ENCODE measurements at regions not wholly inside any gene's neighbourhood (a gene's known extent, or its start where the extent isn't known, plus 50 kb on each side); places are given as distances from the start of the nearest gene placed in this dataset.
"Not testable (repeated sequence)": the region's sequence is repeated elsewhere in the genome, so short reads cannot be mapped to it uniquely, and the experiment has no call there.

DNA sequence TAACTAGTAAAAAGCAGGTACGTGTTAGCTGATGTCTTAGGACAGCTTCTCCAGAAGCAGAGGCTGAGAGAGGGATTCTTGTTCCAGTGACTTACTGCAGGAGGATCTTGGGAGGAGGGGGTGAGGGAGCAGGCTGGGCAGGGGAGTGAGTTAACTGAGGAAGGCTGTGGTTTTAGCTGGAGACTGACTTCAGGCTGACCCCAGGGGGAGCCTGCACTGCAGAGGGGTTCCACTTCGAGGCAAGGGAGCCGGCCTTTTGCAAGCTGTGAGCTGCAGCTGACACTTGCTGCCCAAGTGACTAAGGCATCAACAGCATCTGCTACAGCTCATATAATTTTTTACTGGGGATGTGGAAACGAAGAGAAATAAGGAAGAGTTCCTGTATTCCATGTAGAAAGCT, 50.4 kb upstream of the SOD1 start:
- DNase-seq (ENCODE audit: low spot score) = no peak

DNA sequence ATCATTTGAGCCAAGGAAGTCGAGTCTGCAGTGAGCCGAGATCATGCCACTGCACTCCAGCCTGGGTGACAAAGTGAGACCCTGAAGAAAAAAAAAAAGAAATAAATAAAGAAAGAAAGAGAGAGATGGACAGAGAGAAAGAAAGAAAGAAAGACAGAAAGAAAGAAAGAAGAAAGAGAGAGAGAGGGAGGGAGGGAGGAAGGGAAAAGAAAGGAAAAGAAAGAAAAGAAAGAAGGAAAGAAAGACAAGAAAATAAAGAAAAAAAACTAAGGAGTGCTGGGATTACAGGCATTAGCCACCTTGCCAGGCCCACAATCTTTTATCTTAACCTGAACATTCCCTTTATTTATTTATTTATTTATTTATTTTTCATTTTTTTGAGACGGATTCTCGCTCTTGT, 51.7 kb upstream of the SOD1 start:
- no peak for DNase-seq (ENCODE audit: low spot score)

DNA sequence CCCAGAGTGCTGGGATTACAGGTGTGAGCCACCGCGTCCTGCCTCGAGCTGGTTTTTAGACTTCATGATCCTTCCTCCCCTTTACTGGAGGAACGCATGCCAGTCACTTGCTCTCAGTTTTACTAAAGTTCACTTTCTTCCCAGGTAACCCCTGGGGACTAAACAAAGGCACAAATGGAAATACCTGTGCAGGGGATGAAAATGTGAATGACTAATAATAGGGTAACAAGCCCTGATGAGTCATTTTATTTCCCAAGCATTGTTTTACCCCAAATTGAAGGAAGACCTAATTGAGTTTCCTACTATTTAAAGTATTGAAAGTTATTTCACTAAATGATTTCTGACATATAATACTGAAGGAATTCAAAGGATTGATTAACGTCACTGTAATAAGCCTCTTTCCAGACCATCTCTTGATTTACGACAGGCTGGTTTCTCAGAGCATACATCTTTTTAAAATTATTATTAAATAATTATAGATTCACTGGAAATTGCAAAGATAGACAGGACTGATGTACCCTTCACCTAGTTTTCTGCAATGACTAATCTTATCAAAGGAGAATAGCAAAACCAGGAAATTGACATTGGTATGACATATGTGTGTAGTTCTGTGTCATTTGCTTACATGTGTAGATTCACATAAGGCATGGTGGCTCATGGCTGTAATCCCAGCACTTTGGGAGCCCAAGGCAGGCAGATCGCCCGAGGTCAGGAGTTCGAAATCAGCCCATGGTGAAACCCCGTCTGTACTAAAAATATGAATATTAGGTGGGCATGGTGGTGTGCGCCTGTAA, 53.2 kb upstream of the SOD1 start:
- DNase-seq (ENCODE audit: low spot score) = no peak

DNA sequence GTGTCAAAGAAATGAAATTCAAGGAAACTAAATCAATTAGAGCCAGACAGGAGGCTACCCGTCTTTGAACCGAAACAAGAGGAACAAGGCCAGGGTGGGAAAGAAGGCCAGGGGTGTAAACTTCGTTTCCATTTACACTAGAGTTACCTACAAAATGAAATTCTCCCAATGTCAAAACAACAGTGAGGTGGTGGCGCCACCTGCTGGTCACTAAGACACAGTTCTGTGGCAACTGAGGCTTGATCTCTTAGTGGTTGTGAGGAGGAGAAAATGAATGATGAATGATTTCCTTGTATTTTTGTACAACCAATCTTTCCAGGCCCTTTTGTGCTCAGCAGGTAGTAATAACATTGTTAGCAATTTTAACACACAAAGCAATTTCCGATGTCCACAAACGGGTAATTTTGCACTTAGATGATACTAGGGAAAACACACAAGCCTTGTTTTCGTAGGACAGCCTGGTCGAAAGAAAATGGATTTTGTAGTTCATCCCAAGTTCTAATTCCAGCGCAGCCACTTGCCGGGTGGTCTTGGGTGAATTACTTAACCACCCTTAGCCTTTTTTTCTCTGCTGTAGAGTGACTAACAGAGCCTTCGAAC, 54.8 kb upstream of the SOD1 start:
- peak; percentile 78 for DNase-seq (ENCODE audit: low spot score)

DNA sequence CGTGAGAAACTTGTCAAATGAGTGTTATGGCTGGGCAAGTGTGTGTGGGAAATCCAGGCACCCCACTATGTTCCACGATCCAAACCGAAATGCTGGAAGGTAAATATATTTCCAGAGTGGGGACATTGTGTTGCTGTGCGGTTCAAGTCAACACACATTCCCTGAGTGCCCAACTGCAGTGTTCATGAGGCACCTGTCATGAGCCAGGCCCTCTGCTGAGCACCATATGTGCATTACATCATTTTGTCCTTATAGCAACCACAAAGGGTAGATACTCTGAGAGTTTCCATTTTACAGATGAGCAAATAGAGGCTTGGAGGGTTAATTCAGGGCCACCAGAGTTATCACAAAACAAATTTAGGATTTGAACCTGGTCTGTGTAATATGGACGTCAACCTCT, 59.9 kb upstream of the SOD1 start:
- no peak for DNase-seq (ENCODE audit: low spot score)

DNA sequence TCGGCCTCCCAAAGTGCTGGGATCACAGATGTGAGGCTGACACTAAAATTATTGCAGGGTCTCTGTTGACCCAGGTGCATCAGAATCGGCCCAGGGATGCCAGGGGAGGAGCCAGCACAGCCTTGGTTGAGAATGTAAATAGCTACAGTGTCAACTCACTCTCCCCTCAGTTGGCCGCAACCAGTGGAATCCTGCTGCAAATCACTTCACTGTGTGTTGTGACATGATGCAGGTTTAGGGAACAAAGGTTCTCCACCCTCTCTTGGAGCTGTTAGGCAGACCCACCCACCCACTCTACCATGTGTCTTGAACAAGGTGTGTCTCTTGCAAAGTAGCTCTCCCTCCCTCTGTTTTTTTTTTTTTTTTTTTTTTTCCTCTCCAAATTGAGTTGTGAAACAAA, 60.5 kb upstream of the SOD1 start:
- DNase-seq (ENCODE audit: low spot score) = no peak

DNA sequence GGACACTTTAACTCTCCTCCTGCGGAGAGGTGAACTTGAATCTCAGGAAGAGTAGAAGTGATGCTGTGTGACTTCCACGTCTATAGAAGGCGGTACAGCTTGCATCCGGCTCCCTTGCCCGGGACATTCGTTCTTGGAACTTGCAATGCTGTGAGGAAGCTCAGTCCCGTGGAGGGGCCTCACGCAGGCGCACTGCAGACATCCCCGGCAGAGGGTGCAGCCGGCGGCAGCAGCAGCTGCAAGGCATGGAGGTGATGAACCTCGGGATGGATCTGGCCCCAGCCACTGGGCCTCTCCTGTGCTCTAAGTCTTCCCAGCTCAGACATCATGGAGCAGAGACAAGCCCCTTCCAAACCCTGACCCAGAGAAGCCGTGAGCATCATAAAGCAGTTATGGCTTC, 61.8 kb upstream of the SOD1 start:
- DNase-seq (ENCODE audit: low spot score) = no peak

DNA sequence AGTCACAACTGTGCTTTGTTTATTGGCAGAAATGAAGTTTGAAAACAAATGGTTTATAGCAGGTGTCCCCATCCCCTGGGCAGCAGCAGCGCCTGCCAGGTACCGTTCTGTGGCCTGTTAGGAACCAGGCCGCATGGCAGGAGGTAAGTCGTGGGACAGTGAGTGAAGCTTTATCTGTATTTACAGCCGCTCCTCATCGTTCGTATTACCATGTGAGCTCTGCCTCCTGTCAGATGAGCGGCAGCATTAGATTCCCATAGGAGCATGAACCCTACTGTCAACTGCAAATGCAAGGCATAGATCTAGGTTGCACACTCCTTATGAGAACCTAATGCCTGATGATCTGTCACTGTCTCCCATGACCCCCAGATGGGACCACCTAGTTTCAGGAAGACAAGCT, 63.4 kb upstream of the SOD1 start:
- no peak for DNase-seq (ENCODE audit: low spot score)

DNA sequence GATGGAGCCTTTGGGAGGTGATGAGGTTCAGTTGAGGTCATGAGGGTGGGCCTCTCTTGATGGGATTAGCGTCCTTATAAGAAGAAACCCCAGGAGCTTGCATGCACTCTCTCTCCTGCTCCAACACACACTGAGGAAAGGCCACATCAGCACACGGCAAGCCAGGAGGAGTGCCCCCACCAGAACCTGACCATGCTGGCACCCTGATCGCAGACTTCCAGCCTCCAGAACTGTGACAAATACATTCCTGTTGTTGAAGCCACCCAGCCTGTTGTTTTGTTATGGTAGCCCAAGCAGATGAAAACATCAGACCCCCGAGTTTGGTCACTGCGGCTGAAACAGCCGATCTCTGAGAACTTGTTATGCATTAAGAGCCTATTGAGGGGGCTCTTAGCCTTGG, 64.8 kb upstream of the SOD1 start:
- DNase-seq (ENCODE audit: low spot score) = no peak

DNA sequence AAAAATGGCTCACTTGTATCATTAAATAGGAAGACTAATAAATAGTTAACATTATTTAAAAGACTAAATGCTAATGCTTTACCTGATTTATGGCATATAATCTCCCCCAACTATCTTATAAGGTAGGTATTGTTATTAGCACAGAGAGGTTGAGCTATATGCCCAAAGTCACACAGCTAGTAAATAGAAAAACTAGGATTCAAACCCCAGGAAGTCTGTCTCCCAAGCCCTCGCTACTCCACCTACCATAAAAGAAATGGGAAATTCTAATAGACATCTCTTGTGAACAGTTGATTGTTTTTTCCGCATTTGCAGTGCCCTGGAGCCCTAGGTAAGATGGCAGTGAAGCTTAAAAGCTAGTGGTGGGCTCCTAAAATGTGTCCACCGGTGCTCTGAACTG, 65.2 kb upstream of the SOD1 start:
- DNase-seq (ENCODE audit: low spot score) = no peak

DNA sequence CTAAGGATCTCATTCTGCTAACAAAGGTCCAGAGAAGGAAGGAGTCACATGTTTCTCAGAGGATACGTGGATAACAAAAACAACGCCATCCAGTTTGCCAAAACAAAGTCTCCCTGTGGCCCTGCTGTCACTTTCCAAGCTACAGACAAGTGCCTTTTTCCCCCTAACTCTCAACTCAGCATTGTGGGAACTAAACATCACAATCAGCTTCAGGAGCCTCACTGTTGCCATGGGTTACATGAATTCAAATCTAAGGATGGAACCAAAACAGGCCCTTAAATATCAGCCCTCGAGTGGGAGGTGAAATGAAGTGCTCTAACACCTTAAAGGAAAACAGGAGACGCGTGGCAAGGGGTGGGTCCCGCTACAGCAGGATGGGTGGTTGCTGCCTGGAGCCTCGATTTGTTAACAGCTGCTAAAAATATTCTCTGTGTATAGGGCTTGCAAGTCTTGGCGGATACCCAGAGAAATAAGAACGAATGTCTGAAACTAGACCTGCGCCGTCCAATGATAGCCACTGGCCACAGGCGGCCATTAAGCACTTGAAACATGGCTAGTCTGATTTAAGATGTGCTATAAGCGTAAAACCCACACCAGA, 66.4 kb upstream of the SOD1 start:
- DNase-seq (ENCODE audit: low spot score) = no peak

DNA sequence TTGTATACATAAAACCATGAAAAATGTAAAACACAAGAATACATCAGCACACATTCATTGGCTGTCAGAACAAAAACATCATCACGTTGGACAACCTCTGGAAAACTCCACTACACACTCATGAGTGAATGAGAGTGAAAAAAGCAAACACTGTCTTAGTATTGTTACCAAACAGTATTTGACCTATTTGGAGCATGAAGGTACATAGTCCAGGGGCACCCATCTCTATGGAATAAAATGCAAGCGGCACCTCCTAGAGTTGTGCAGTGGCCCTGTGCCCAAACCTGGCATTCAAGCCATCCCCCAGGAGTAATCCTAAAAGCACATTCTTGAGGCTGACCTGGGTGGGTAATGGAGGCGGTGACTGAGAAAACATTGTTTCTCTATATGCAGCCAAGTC, 67.0 kb upstream of the SOD1 start:
- no peak for DNase-seq (ENCODE audit: low spot score)

DNA sequence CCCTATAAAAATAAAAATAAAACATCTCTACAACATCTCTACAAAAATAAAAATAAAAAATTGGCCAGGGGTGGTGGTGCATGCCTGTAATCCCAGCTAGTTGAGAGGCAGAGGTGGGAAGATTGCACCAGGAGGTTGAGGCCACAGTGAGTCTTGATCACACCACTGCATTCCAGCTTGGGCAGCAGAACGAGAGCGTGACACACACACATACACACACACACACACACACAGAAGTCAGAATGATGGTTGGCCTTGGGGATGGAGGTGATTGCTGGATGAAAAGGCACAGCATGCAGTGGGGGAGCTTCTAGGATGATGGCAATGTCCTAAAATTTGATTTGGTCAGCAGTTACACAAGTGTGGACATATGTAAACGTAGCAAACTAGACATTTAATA, 69.7 kb upstream of the SOD1 start:
- no peak for DNase-seq (ENCODE audit: low spot score)

DNA sequence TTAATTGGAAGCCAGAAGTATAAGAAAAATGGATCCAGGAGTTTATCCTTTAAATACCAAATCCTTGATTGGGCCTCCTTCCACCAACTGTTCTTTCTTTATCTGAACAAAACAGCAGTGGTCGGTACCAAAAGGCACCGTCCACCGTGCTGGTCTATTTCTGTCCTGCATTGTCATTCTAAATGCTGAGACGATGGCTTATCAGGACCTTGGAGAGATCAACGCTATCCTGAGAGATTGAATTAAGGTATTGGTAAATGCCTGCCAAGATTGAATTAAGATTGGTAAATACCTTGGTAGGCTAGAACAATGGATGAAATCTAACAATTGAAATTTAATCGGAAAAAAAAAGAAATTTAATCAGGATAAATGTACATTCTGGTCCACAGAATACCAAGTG, 73.4 kb upstream of the SOD1 start:
- DNase-seq (ENCODE audit: low spot score) = no peak

DNA sequence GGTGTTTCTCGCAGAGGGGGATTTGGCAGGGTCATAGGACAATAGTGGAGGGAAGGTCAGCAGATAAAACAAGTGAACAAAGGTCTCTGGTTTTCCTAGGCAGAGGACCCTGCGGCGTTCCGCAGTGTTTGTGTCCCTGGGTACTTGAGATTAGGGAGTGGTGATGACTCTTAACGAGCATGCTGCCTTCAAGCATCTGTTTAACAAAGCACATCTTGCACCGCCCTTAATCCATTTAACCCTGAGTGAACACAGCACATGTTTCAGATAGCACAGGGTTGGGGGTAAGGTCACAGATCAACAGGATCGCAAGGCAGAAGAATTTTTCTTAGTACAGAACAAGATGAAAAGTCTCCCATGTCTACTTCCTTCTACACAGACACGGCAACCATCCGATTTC, 75.6 kb upstream of the SOD1 start:
- not testable (repeated sequence) for DNase-seq (ENCODE audit: low spot score)

DNA sequence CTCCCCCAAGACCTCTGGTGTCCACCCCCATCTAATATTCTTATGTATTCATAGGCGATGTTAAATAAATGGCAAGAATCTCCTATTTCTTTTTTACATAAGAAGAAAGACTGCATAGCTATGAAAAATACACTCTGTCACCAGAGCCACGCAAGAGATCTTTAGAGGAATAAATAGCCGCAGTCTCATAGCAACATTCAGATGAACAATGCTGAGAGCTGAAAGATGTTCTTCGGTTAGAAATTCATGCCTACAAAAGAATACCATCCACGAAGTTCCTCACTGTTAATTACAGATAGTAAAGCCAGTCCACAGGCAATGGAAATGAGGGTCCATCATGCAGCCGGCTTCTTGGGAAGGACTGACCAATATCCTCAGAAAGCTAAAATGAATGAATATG, 76.0 kb upstream of the SOD1 start:
- no peak for DNase-seq (ENCODE audit: low spot score)

DNA sequence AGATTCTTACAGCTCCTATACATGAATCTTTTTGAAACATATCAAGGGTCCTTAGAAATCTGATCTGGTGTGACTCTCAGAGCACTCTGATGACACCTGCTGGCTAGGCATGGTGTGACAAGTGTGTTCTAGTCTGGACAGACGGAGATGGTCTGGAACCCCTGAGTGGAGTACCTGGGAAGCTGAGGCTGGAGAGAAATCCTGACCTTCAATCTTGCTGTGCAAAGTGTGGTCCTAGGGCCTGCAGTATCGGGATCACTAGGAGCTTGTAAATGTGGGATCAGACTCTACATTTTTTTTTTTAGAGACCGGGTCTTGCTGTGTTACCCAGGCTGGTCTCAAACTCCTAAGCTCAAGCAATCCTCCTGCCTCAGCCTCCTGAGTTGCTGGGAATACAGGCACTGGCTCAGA, 78.6 kb upstream of the SOD1 start:
- peak; percentile 50 for DNase-seq (ENCODE audit: low spot score)

DNA sequence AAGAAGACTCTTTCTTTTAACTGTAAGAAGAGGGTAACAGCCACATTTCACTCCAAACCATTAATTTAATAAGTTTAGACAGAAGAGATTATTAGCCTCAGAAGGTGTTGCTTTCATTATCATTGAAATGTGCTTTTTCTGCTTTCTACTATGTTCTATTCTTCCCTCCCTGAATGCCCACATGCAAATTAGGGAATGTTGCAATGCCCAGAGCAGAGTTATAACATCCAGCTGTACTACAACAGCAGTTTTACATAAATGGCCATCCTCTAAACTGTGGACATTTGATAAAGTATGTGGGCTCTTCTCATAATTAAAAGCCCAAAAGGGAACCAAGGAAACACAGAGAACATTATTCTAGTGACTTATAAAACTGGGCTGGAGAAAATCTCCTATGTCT, 82.2 kb upstream of the SOD1 start:
- no peak for DNase-seq (ENCODE audit: low spot score)

DNA sequence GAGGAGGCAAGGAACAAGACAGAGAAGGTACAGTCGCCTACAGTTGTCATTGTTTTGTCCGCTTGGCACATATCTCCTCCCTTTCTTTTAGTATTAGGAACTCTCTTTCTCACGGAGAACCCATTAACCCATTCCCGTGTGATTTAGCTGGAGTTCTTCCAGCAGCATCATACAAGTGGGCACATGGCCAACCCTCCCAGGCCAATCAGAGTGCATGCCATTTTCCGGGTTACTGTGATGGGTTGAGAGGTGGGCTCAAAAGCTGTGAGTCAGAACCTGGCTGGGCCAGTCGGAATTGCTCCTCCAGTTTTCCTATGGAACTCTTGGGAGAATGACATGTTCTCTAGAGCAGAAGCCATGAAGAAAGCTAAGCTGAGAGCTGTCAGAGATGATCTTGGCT, 83.1 kb upstream of the SOD1 start:
- peak; percentile 86 for DNase-seq (ENCODE audit: low spot score)

DNA sequence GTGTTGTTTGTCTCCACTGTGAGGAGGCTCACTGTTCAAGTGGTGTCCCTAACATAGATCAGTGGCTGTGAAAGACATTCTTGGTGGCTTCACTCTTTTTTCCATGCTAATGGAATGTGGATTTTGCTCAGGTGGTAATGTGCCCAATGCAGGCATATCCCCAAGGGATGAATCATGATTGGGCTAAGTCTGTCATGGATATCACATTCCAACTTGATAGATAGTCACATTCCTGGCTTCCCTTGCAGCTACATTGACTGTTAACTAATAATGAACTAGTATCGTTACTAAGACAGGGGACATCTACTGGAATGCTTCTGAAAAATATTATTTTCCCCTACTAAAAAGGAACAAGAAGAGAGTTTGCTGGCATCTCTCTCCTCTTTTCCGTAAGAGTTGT, 86.3 kb upstream of the SOD1 start:
- DNase-seq (ENCODE audit: low spot score) = no peak

DNA sequence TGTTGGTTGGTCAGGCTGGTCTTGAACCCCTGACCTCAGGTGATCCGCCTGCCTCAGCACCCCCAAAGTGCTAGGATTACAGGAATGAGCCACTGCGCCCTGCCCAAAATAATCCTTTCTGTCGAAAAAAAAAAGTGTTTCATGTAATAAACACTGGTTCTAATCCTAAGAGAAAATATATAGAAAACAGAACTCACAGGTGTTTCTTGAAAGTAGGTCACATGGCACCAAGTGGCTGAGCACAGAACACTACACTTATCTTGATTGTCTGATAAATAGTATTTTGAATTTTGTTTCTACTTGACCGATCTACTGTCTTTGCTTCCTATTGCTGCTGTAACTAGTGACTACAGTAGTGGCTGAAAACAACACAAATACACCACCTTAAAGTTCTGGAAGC, 87.6 kb upstream of the SOD1 start:
- DNase-seq (ENCODE audit: low spot score) = no peak

DNA sequence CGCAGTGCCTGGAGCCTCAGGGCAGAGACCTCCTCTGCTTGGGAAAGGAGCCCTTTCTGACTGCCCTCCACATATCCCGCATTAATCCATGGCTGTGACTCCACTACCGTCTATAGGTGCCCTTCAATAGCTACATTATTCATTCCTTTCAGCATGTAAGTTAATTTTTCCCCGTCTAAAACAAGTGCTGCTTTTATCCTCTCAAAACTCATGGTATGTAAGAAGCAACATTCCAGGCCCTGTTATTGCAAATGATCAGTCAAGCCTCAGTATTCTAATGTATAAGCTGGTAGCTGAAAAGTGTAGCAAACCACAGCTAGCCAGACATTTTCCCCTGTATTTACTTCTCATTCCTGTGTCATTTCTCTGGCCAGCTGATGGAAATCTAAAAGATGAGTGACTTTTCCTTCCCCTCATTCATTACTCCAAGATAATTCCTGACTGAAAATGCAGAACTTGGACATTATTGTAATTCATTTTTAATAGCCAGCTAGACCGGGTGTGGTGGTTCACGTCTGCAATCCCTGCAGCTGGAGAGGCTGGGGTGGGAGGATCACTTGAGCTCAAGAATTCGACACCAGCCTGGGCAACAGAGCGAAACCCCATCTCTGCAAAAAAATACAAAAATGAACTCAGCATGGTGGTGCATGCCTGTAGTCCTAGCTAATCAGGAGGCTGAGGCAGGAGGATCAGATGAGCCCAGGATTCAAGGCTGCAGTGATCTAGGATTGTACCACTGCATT, 88.5 kb upstream of the SOD1 start:
- DNase-seq (ENCODE audit: low spot score) = peak; percentile 59

DNA sequence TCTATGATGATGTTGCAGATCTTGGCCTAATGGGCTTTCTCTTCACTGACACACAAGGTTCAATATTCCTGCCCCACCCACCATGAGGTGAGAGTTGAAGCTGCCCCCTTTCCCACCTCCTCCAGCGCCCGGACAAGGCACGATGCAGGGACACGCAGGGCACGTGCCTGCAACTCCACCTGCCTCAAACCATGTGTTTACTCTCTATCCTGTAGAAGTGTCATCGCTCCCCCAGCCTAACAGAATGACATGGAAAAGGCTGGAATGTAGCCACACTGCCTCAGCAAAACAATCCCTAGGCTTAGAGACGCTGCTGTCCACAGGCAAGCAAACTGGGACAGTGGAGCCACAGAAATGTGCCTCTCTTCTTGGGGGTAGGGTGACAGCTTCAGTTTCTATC, 92.9 kb upstream of the SOD1 start:
- DNase-seq (ENCODE audit: low spot score) = no peak

Measured in COLO829 (cell line).